SK-N-SH (cell line): ENCODE measurements at regions not wholly inside any gene's neighbourhood (a gene's known extent, or its start where the extent isn't known, plus 50 kb on each side); places are given as distances from the start of the nearest gene placed in this dataset.

Source experiments
- EZH2phosphoT487 ChIP-seq: fragments of 200-600 bp; sonication (generic); IDR thresholded peaks from 2 replicates; pipeline ENCODE4 v1.6.1; 2017; ENCODE audit warnings: low read depth, mixed run types, mild to moderate bottlenecking, antibody characterized with exemption, moderate library complexity, borderline replicate concordance
- JUND ChIP-seq: IDR thresholded peaks from 2 replicates; pipeline ENCODE4 v1.4.0; 2012
- TAF1 ChIP-seq: IDR thresholded peaks from 2 replicates; pipeline ENCODE4 v1.6.1; 2012; ENCODE audit warnings: low read depth, mild to moderate bottlenecking, low read length, moderate library complexity, borderline replicate concordance
- TF ChIP-seq, protein P1 (sequence below): fragments of 200-600 bp; sonication (generic); IDR thresholded peaks from 2 replicates; pipeline ENCODE4 v1.6.1; 2017; ENCODE audit warnings: antibody characterized with exemption, mild to moderate bottlenecking, moderate library complexity
- TF ChIP-seq, protein P2 (sequence below): IDR thresholded peaks from 2 replicates; pipeline ENCODE4 v1.6.1; 2012; ENCODE audit warnings: mild to moderate bottlenecking, low read depth, low read length, moderate library complexity

DNA sequence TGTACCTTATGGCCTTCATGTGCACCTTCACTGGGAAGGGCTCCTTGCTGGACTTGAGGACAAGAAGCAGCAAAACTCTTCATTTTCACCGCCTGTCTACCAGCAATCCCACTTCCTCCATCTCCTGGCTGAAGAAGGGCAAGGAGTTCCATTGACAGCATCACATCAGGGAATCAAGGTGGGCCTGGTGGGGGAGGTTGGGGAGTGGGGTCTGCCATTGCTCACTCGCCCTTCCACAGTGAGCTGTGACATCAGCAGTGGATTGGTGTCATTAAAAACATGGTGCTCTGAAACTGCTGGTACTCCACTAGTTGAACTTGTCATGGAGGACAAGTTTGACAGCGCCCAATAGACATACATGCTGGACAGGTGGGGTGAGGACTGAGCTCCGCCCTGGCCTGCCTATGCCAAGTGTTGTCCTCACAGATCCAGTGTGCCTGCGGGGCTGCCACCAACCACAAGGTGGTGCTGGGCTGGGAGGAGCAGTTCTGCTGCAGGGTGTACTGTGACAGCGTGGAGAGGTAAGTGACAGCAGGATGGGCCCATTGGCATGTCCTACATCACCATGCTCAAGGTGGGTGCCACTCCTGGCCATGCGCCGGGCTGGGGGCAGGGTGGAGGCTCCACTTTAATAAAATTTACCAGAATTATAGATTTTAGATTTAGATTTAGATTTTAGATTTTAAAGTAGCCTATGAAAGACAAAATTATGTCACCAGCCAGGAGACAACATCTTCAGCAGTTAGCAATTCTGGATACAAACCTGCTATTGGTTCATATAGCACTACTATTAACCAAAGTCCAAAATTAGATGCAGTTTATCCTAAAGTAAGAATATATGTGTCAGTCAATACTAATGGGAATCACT is 1729.1 kb downstream of the TP53TG3F start:
- no peak for TF ChIP-seq EZH2phosphoT487
- TF ChIP-seq TAF1 = no peak
- TF ChIP-seq, protein P1, sequence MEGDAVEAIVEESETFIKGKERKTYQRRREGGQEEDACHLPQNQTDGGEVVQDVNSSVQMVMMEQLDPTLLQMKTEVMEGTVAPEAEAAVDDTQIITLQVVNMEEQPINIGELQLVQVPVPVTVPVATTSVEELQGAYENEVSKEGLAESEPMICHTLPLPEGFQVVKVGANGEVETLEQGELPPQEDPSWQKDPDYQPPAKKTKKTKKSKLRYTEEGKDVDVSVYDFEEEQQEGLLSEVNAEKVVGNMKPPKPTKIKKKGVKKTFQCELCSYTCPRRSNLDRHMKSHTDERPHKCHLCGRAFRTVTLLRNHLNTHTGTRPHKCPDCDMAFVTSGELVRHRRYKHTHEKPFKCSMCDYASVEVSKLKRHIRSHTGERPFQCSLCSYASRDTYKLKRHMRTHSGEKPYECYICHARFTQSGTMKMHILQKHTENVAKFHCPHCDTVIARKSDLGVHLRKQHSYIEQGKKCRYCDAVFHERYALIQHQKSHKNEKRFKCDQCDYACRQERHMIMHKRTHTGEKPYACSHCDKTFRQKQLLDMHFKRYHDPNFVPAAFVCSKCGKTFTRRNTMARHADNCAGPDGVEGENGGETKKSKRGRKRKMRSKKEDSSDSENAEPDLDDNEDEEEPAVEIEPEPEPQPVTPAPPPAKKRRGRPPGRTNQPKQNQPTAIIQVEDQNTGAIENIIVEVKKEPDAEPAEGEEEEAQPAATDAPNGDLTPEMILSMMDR = peak; percentile 64
- TF ChIP-seq, protein P2, sequence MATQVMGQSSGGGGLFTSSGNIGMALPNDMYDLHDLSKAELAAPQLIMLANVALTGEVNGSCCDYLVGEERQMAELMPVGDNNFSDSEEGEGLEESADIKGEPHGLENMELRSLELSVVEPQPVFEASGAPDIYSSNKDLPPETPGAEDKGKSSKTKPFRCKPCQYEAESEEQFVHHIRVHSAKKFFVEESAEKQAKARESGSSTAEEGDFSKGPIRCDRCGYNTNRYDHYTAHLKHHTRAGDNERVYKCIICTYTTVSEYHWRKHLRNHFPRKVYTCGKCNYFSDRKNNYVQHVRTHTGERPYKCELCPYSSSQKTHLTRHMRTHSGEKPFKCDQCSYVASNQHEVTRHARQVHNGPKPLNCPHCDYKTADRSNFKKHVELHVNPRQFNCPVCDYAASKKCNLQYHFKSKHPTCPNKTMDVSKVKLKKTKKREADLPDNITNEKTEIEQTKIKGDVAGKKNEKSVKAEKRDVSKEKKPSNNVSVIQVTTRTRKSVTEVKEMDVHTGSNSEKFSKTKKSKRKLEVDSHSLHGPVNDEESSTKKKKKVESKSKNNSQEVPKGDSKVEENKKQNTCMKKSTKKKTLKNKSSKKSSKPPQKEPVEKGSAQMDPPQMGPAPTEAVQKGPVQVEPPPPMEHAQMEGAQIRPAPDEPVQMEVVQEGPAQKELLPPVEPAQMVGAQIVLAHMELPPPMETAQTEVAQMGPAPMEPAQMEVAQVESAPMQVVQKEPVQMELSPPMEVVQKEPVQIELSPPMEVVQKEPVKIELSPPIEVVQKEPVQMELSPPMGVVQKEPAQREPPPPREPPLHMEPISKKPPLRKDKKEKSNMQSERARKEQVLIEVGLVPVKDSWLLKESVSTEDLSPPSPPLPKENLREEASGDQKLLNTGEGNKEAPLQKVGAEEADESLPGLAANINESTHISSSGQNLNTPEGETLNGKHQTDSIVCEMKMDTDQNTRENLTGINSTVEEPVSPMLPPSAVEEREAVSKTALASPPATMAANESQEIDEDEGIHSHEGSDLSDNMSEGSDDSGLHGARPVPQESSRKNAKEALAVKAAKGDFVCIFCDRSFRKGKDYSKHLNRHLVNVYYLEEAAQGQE = no peak
- TF ChIP-seq JUND = no peak
